PC-9 (cell line): ENCODE measurements at regions not wholly inside any gene's neighbourhood (a gene's known extent, or its start where the extent isn't known, plus 50 kb on each side); places are given as distances from the start of the nearest gene placed in this dataset.

ENCODE experiments used
- BruUV-seq: library from RNA; stranded (reverse); fragments of 400-500 nt; replicated peaks from 2 replicates; lab custom pipeline; 2021; lab: Mats Ljungman, UMichigan
- CTCF ChIA-PET: fragments of 300-600 bp; sonication (Branson Sonifier 250); formaldehyde crosslinking; loops from one replicate; lab custom pipeline; 2022; ENCODE audit warnings: antibody characterized with exemption; lab: Charles Lee
- POLR2A ChIA-PET: fragments of 300-600 bp; sonication (Branson Sonifier 250); formaldehyde crosslinking; loops from one replicate; lab custom pipeline; 2022; ENCODE audit warnings: antibody characterized with exemption; ENCODE audit not compliant: unreplicated experiment; lab: Charles Lee
- DNase-seq, 2 experiments: peaks; one replicate each; pipeline versions ENCODE4 v3.0.0 to v3.0.0-alpha.2; 2015 to 2022; ENCODE audit warnings: mixed read lengths in 1 of 2
- H2AFZ ChIP-seq: fragments of 200-600 bp; sonication (generic); 2 replicates; pipeline ENCODE4 v1.8.1; 2017; ENCODE audit warnings: antibody characterized with exemption
- H3F3A ChIP-seq: fragments of 200-600 bp; sonication (generic); 2 replicates; pipeline ENCODE4 v1.8.1; 2017; ENCODE audit warnings: antibody characterized with exemption, mild to moderate bottlenecking, low read depth; ENCODE audit not compliant: insufficient read depth
- H3K27ac ChIP-seq: fragments of 200-600 bp; sonication (generic); 2 replicates; pipeline ENCODE4 v1.6.1; 2016; ENCODE audit warnings: mixed run types
- H3K27me3 ChIP-seq: fragments of 200-600 bp; sonication (generic); 2 replicates; pipeline ENCODE4 v1.6.1; 2016; ENCODE audit warnings: low read depth, mixed run types; ENCODE audit not compliant: insufficient read depth
- H3K36me3 ChIP-seq: fragments of 200-600 bp; sonication (generic); 2 replicates; pipeline ENCODE4 v1.6.1; 2016; ENCODE audit warnings: low read depth, mixed run types
- H3K4me1 ChIP-seq: fragments of 200-600 bp; sonication (generic); replicated peaks from 2 replicates; pipeline ENCODE4 v1.6.1; 2016; ENCODE audit warnings: mixed run types; ENCODE audit not compliant: insufficient read depth
- H3K4me2 ChIP-seq: fragments of 200-600 bp; sonication (generic); 2 replicates; pipeline ENCODE4 v1.6.1; 2017; ENCODE audit warnings: mixed run types
- H3K4me3 ChIP-seq: fragments of 200-600 bp; sonication (generic); 2 replicates; pipeline ENCODE4 v1.6.1; 2016; ENCODE audit warnings: mixed run types
- H3K79me2 ChIP-seq: fragments of 200-600 bp; sonication (generic); 2 replicates; pipeline ENCODE4 v1.6.1; 2017; ENCODE audit warnings: low read depth, mixed run types
- H3K9me2 ChIP-seq: fragments of 200-600 bp; sonication (generic); 2 replicates; pipeline ENCODE4 v1.8.1; 2017; ENCODE audit warnings: mild to moderate bottlenecking; ENCODE audit not compliant: insufficient read depth
- H3K9me3 ChIP-seq: fragments of 200-600 bp; sonication (generic); 2 replicates; pipeline ENCODE4 v1.8.1; 2016; ENCODE audit warnings: low read depth; ENCODE audit not compliant: insufficient read depth
- H4K20me1 ChIP-seq: fragments of 200-600 bp; sonication (generic); 2 replicates; pipeline ENCODE4 v1.8.1; 2017; ENCODE audit not compliant: insufficient read depth
- EZH2 ChIP-seq: fragments of 200-600 bp; sonication (generic); IDR thresholded peaks from 2 replicates; pipeline ENCODE4 v1.8.0; 2017; ENCODE audit warnings: antibody characterized with exemption, low read depth
- intact Hi-C: fragments of 100-400 bp; cut with micrococcal nuclease; formaldehyde crosslinking; loops from one replicate; pipeline ENCODE4 v1.10.0; 2022; ENCODE audit not compliant: unreplicated experiment
- TF ChIP-seq, protein P1 (sequence below): fragments of 200-600 bp; sonication (generic); conservative IDR thresholded peaks from 2 replicates; pipeline ENCODE4 v1.6.1; 2017; ENCODE audit warnings: mixed run types, antibody characterized with exemption, mild to moderate bottlenecking, moderate library complexity

DNA sequence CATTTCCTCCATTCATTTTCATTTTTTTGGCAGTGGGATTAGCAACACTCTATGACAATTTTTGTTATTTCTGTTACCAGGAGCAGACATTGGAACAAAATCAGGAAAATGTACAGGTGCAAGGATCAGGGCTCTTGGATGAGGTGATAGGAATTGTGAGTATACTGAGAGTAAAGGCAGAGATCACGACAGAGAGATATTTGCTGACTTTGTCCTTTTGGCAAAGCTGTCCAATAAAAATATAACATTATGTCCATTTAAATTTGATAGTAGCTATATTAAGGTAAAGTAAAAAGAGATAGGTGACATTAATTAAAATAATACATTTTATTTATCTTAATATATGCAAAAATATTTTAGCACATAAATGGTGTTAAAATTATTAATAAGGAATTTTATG, 373.1 kb upstream of the GNPDA2 start:
- no peaks in the 10 kb centered on the region for H3F3A ChIP-seq
- POLR2A ChIA-PET = no interaction called here
- no peak overlapping the region for H2AFZ ChIP-seq
- H3K4me3 ChIP-seq = no peak overlapping the region
- no peak overlapping the region for H3K4me2 ChIP-seq
- no peak overlapping the region for H3K27ac ChIP-seq
- no peaks in the 10 kb centered on the region for H4K20me1 ChIP-seq
- TF ChIP-seq EZH2 = no peak
- TF ChIP-seq, protein P1, sequence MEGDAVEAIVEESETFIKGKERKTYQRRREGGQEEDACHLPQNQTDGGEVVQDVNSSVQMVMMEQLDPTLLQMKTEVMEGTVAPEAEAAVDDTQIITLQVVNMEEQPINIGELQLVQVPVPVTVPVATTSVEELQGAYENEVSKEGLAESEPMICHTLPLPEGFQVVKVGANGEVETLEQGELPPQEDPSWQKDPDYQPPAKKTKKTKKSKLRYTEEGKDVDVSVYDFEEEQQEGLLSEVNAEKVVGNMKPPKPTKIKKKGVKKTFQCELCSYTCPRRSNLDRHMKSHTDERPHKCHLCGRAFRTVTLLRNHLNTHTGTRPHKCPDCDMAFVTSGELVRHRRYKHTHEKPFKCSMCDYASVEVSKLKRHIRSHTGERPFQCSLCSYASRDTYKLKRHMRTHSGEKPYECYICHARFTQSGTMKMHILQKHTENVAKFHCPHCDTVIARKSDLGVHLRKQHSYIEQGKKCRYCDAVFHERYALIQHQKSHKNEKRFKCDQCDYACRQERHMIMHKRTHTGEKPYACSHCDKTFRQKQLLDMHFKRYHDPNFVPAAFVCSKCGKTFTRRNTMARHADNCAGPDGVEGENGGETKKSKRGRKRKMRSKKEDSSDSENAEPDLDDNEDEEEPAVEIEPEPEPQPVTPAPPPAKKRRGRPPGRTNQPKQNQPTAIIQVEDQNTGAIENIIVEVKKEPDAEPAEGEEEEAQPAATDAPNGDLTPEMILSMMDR = no peak
- H3K4me1 ChIP-seq = no peaks in the 10 kb centered on the region
- no peaks in the 10 kb centered on the region for H3K9me2 ChIP-seq
- CTCF ChIA-PET = no interaction called here
- BruUV-seq = no TSS peak
- H3K27me3 ChIP-seq = no peaks in the 10 kb centered on the region
- no peaks in the 10 kb centered on the region for H3K9me3 ChIP-seq
- H3K79me2 ChIP-seq = no peaks in the 10 kb centered on the region
- DNase-seq = no peak
- intact Hi-C loops = no loop called here
- no peaks in the 10 kb centered on the region for H3K36me3 ChIP-seq

- no peaks in the 10 kb centered on the region for H4K20me1 ChIP-seq
- no peaks in the 10 kb centered on the region for H3F3A ChIP-seq
- H3K4me1 ChIP-seq = no peaks in the 10 kb centered on the region
- H3K9me3 ChIP-seq = no peaks in the 10 kb centered on the region
- H3K9me2 ChIP-seq = no peaks in the 10 kb centered on the region
- TF ChIP-seq EZH2 = no peak
- TF ChIP-seq, protein P1 = no peak
- no TSS peak for BruUV-seq
- no peak for DNase-seq
- intact Hi-C loops = no loop called here
- H3K4me3 ChIP-seq = no peak overlapping the region
- ChIA-PET CTCF (no interaction called here), POLR2A (no interaction called here)
- no peaks in the 10 kb centered on the region for H3K36me3 ChIP-seq
- no peaks in the 10 kb centered on the region for H3K27me3 ChIP-seq
- no peak overlapping the region for H3K4me2 ChIP-seq
- no peaks in the 10 kb centered on the region for H3K79me2 ChIP-seq
- no peak overlapping the region for H3K27ac ChIP-seq
- H2AFZ ChIP-seq = no peak overlapping the region
Observed at GRCh38 chr4:45094684-45095083, 368.3 kb upstream of the GNPDA2 start.

GRCh38 chr4:45082101-45082500, 355.7 kb upstream of the GNPDA2 start:
- Histone ChIP-seq H3K4me3 (no peak overlapping the region), H4K20me1 (no peaks in the 10 kb centered on the region), H3K4me2 (no peak overlapping the region), H3K27me3 (no peaks in the 10 kb centered on the region), H3K27ac (no peak overlapping the region), H3K9me2 (no peaks in the 10 kb centered on the region), H3F3A (no peaks in the 10 kb centered on the region), H2AFZ (no peak overlapping the region), H3K4me1 (no peaks in the 10 kb centered on the region), H3K79me2 (no peaks in the 10 kb centered on the region), H3K9me3 (no peaks in the 10 kb centered on the region), H3K36me3 (no peaks in the 10 kb centered on the region)
- intact Hi-C loops = loop anchor here (10.0 kb wide), 1 partner anchor 157 kb away; no protein-coding TSS in a partner anchor
- no TSS peak for BruUV-seq
- POLR2A ChIA-PET = no interaction called here
- no peak for TF ChIP-seq EZH2
- TF ChIP-seq, protein P1 = no peak
- CTCF ChIA-PET = no interaction called here
- DNase-seq = no peak
